H9 (cell line): ENCODE measurements at regions not wholly inside any gene's neighbourhood (a gene's known extent, or its start where the extent isn't known, plus 50 kb on each side); places are given as distances from the start of the nearest gene placed in this dataset.

Experiments used
- DNase-seq: peaks from one replicate; pipeline ENCODE4 v3.0.0-alpha.2; 2017
- H2AFZ ChIP-seq: one replicate; pipeline ENCODE4 v1.6.1; 2013; ENCODE audit warnings: mild to moderate bottlenecking, low read length, control low read depth, moderate library complexity
- H2AK5ac ChIP-seq: 2 replicates; pipeline ENCODE4 v1.6.1; 2013; ENCODE audit warnings: low read length, control low read depth, mixed read lengths; ENCODE audit not compliant: insufficient read length
- H2BK120ac ChIP-seq: one replicate; pipeline ENCODE4 v1.6.1; 2013; ENCODE audit warnings: low read depth, mild to moderate bottlenecking, low read length, control low read depth, inconsistent platforms; ENCODE audit not compliant: poor library complexity, severe bottlenecking
- H2BK12ac ChIP-seq: 2 replicates; pipeline ENCODE4 v1.6.1; 2013; ENCODE audit warnings: low read length, control low read depth, mixed read lengths, low read depth; ENCODE audit not compliant: insufficient read length
- H2BK15ac ChIP-seq: 2 replicates; pipeline ENCODE4 v1.6.1; 2013; ENCODE audit warnings: low read depth, low read length, control low read depth
- H2BK20ac ChIP-seq: one replicate; pipeline ENCODE4 v1.6.1; 2013; ENCODE audit warnings: low read depth, mild to moderate bottlenecking, low read length, control low read depth, inconsistent platforms; ENCODE audit not compliant: poor library complexity, severe bottlenecking
- H2BK5ac ChIP-seq: 2 replicates; pipeline ENCODE4 v1.6.1; 2013; ENCODE audit warnings: low read length, control low read depth, mixed read lengths; ENCODE audit not compliant: insufficient read length
- H3K14ac ChIP-seq: 2 replicates; pipeline ENCODE4 v1.6.1; 2013; ENCODE audit warnings: low read length, control low read depth; ENCODE audit not compliant: insufficient read depth
- H3K18ac ChIP-seq: 2 replicates; pipeline ENCODE4 v1.6.1; 2013; ENCODE audit warnings: low read depth, mild to moderate bottlenecking, mixed read lengths, low read length, control low read depth; ENCODE audit not compliant: insufficient read length
- H3K23ac ChIP-seq: 2 replicates; pipeline ENCODE4 v1.6.1; 2013; ENCODE audit warnings: low read length, control low read depth, mixed read lengths, low read depth; ENCODE audit not compliant: insufficient read length
- H3K23me2 ChIP-seq: 2 replicates; pipeline ENCODE4 v1.6.1; 2013; ENCODE audit warnings: low read depth, mild to moderate bottlenecking, mixed read lengths, low read length, control low read depth; ENCODE audit not compliant: insufficient read length, poor library complexity, severe bottlenecking
- H3K27ac ChIP-seq: 2 replicates; pipeline ENCODE4 v1.5.1; 2013; ENCODE audit warnings: low read length, control low read depth, mixed read lengths, low read depth; ENCODE audit not compliant: insufficient read length
- H3K27me3 ChIP-seq: 2 replicates; pipeline ENCODE4 v1.6.1; 2013; ENCODE audit warnings: low read length, control low read depth, inconsistent platforms; ENCODE audit not compliant: insufficient read depth
- H3K4ac ChIP-seq: 2 replicates; pipeline ENCODE4 v1.6.1; 2013; ENCODE audit warnings: low read depth, mild to moderate bottlenecking, control low read depth, inconsistent platforms, low read length, moderate library complexity
- H3K4me1 ChIP-seq: 2 replicates; pipeline ENCODE4 v1.6.1; 2013; ENCODE audit warnings: low read length, control low read depth, inconsistent platforms; ENCODE audit not compliant: insufficient read depth
- H3K4me2 ChIP-seq: 2 replicates; pipeline ENCODE4 v1.6.1; 2013; ENCODE audit warnings: low read length, control low read depth, mixed read lengths; ENCODE audit not compliant: insufficient read length, insufficient read depth
- H3K56ac ChIP-seq: 2 replicates; pipeline ENCODE4 v1.6.1; 2013; ENCODE audit warnings: low read depth, mild to moderate bottlenecking, mixed read lengths, low read length, control low read depth; ENCODE audit not compliant: insufficient read length
- H3K79me1 ChIP-seq: 2 replicates; pipeline ENCODE4 v1.6.1; 2013; ENCODE audit warnings: low read depth, mild to moderate bottlenecking, moderate library complexity, low read length, control low read depth, inconsistent platforms; ENCODE audit not compliant: insufficient read depth, poor library complexity, severe bottlenecking
- H3K79me2 ChIP-seq: 2 replicates; pipeline ENCODE4 v1.6.1; 2013; ENCODE audit warnings: low read length, control low read depth, inconsistent platforms; ENCODE audit not compliant: insufficient read depth
- H3K9ac ChIP-seq: 2 replicates; pipeline ENCODE4 v1.6.1; 2013; ENCODE audit warnings: low read length, control low read depth, mixed read lengths; ENCODE audit not compliant: insufficient read length; ENCODE audit errors: extremely low read depth
- H3K9me3 ChIP-seq: one replicate; pipeline ENCODE4 v1.6.1; 2013; ENCODE audit warnings: low read depth, low read length, inconsistent platforms; ENCODE audit not compliant: control insufficient read depth
- H3T11ph ChIP-seq: one replicate; pipeline ENCODE4 v1.6.1; 2013; ENCODE audit warnings: mild to moderate bottlenecking, low read length, control low read depth, inconsistent platforms
- H4K20me1 ChIP-seq: one replicate; pipeline ENCODE4 v1.6.1; 2013; ENCODE audit not compliant: control insufficient read depth, insufficient read length, insufficient read depth
- H4K5ac ChIP-seq: 2 replicates; pipeline ENCODE4 v1.6.1; 2013; ENCODE audit warnings: low read depth, mild to moderate bottlenecking, mixed read lengths, low read length, control low read depth; ENCODE audit not compliant: insufficient read length
- H4K8ac ChIP-seq: replicated peaks from 2 replicates; pipeline ENCODE4 v1.6.1; 2013; ENCODE audit warnings: low read length, control low read depth, mixed read lengths, low read depth; ENCODE audit not compliant: insufficient read length
- H4K91ac ChIP-seq: 2 replicates; pipeline ENCODE4 v1.6.1; 2013; ENCODE audit warnings: low read depth, mild to moderate bottlenecking, moderate library complexity, mixed read lengths, low read length, control low read depth; ENCODE audit not compliant: insufficient read length
- H3K27ac Mint-ChIP-seq, 3 experiments: 2 replicates in 2 of 3; 3 replicates in 1 of 3; pipeline ENCODE4 v1.8.0; 2020 to 2021; ENCODE audit warnings: mixed read lengths in 3 of 3, mild to moderate bottlenecking in 1 of 3, moderate library complexity in 1 of 3
- H3K27me3 Mint-ChIP-seq: 2 replicates; pipeline ENCODE4 v1.8.0; 2021; ENCODE audit warnings: low read depth, mild to moderate bottlenecking, moderate library complexity, mixed read lengths
- H3K36me3 Mint-ChIP-seq, 3 experiments: 2 replicates in 2 of 3; 3 replicates in 1 of 3; pipeline ENCODE4 v1.8.0; 2020 to 2021; ENCODE audit warnings: low read depth in 3 of 3, mixed read lengths in 3 of 3; ENCODE audit not compliant: insufficient read depth in 1 of 3
- H3K4me1 Mint-ChIP-seq, 2 experiments: 2 replicates each; pipeline ENCODE4 v1.8.0; 2020; ENCODE audit warnings: mixed read lengths in 2 of 2
- H3K4me3 Mint-ChIP-seq, 2 experiments: 2 replicates in 1 of 2; 3 replicates in 1 of 2; pipeline ENCODE4 v1.8.0; 2020 to 2021; ENCODE audit warnings: mild to moderate bottlenecking in 2 of 2, mixed read lengths in 2 of 2, moderate library complexity in 1 of 2
- H3K9me3 Mint-ChIP-seq, 2 experiments: 2 replicates in 1 of 2; 3 replicates in 1 of 2; pipeline ENCODE4 v1.8.0; 2020; ENCODE audit warnings: mild to moderate bottlenecking in 2 of 2, mixed read lengths in 2 of 2, moderate library complexity in 1 of 2
- WGBS: extraction: QIAGEN DNeasy Blood & Tissue Kit; methylation state at CpG from one replicate; pipeline ENCODE4 v1.1.7; 2013; ENCODE audit warnings: missing lambda C conversion rate, low lambda C conversion rate, mixed read lengths; ENCODE audit not compliant: insufficient read length; ENCODE audit errors: extremely low coverage; 5-methylcytosine and 5-hydroxymethylcytosine counted together
- TF ChIP-seq, protein P1 (sequence below): fragments of 200-600 bp; sonication (generic); conservative IDR thresholded peaks from 3 replicates; pipeline ENCODE4 v1.8.0; 2021; ENCODE audit warnings: antibody characterized with exemption, mild to moderate bottlenecking

DNA sequence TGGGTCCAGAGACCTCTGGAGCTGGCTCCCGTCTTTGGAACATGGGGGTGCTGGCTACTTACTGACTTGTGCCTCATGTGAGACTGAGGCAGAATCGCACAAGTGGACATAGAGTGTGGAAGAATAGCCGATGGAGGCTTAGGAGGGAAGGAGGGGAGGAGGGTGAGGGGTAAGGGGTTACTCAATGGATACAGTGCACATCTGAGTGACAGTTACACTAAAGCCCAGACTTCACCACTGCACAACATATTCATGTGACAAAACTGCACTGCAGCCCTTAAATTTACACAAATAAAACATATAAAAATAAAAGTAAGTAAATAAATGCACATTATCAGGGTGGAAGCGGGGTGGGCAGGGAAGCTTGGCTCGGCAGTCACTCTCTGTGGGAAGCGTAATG, 197.7 kb upstream of the RAB4A start:
- no peak overlapping the region for H3K27ac ChIP-seq
- H3K9me3 ChIP-seq = no peaks in the 10 kb centered on the region
- no peak overlapping the region for H2BK20ac ChIP-seq
- H2BK120ac ChIP-seq = no peak overlapping the region
- H2AK5ac ChIP-seq = no peak overlapping the region
- no peak overlapping the region for H4K91ac ChIP-seq
- H3K79me2 ChIP-seq = no peaks in the 10 kb centered on the region
- no peaks in the 10 kb centered on the region for H3K27me3 ChIP-seq
- no peak overlapping the region for H3K56ac ChIP-seq
- H2BK5ac ChIP-seq = no peak overlapping the region
- H2BK12ac ChIP-seq = no peak overlapping the region
- H3K27ac Mint-ChIP-seq = no peak overlapping the region
- no peak overlapping the region for H3T11ph ChIP-seq
- H3K4me1 Mint-ChIP-seq = peaks cover 19 to 20% of the 10 kb centered on the region in 2 experiments
- H3K23ac ChIP-seq = no peak overlapping the region
- WGBS = no CpG with 5 or more reads among the region's 6 CpGs
- TF ChIP-seq, protein P1, sequence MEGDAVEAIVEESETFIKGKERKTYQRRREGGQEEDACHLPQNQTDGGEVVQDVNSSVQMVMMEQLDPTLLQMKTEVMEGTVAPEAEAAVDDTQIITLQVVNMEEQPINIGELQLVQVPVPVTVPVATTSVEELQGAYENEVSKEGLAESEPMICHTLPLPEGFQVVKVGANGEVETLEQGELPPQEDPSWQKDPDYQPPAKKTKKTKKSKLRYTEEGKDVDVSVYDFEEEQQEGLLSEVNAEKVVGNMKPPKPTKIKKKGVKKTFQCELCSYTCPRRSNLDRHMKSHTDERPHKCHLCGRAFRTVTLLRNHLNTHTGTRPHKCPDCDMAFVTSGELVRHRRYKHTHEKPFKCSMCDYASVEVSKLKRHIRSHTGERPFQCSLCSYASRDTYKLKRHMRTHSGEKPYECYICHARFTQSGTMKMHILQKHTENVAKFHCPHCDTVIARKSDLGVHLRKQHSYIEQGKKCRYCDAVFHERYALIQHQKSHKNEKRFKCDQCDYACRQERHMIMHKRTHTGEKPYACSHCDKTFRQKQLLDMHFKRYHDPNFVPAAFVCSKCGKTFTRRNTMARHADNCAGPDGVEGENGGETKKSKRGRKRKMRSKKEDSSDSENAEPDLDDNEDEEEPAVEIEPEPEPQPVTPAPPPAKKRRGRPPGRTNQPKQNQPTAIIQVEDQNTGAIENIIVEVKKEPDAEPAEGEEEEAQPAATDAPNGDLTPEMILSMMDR = no peak
- H2BK15ac ChIP-seq = no peak overlapping the region
- no peak for DNase-seq
- no peaks in the 10 kb centered on the region for H4K20me1 ChIP-seq
- no peak overlapping the region for H3K9ac ChIP-seq
- no peak overlapping the region for H2AFZ ChIP-seq
- no peak overlapping the region for H3K4me2 ChIP-seq
- H3K4me1 ChIP-seq = no peaks in the 10 kb centered on the region
- H3K14ac ChIP-seq = no peak overlapping the region; the same call in 1 of the 2 replicates
- no peaks in the 10 kb centered on the region for H3K23me2 ChIP-seq
- no peak overlapping the region for H3K4ac ChIP-seq
- H3K4me3 Mint-ChIP-seq = no peak overlapping the region
- no peak overlapping the region for H4K5ac ChIP-seq
- no peaks in the 10 kb centered on the region for H3K9me3 Mint-ChIP-seq
- H3K79me1 ChIP-seq = no peaks in the 10 kb centered on the region
- no peak overlapping the region for H3K18ac ChIP-seq
- no peak overlapping the region for H4K8ac ChIP-seq
- peaks cover 6% of the 10 kb centered on the region for H3K27me3 Mint-ChIP-seq
- H3K36me3 Mint-ChIP-seq = no peaks in the 10 kb centered on the region
